ENCODE measurements at regions not wholly inside any gene's neighbourhood (a gene's known extent, or its start where the extent isn't known, plus 50 kb on each side); places are given as distances from the start of the nearest gene placed in this dataset.

DNA sequence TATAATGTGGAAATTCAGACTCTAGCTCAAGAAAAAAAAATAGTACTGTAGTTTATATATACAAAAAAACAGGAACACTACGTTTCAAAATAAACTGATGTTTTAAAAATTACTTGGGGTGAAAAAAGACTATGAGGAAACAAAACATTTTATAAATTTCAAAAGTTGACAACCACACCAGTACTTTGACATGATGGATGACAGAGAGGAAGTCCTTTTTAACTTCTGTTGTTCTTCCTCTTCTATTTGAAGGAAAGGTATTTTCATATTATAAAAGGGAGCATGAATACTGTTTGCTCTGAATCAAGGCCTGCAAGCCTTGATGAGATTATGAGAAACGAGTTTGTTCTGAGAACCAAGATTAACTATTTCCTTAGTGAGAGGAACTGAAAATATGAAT is 456.9 kb downstream of the TAF11L14 start:
- no peaks in the 10 kb centered on the region for H4K20me1 ChIP-seq (ENCODE audit: control insufficient read depth, extremely low read depth, insufficient read depth, low read length)
- H3K9ac ChIP-seq (ENCODE audit: control insufficient read depth, extremely low read depth, insufficient read depth, low read length) = no peak overlapping the region
- no peak overlapping the region for H3K27ac ChIP-seq (ENCODE audit: control insufficient read depth, insufficient read depth, low read length)
- no peaks in the 10 kb centered on the region for H3K9me3 ChIP-seq (ENCODE audit: control insufficient read depth, low read depth, low read length)
- H3K4me1 ChIP-seq (ENCODE audit: control insufficient read depth, extremely low read depth, insufficient read depth, low read length) = no peaks in the 10 kb centered on the region
- dilution Hi-C loops (cut with MboI; ENCODE audit: extremely low pct_ligation_motif_present, low sequenced_read_pairs) = no loop called here
- no peaks in the 10 kb centered on the region for H3K27me3 ChIP-seq (ENCODE audit: control insufficient read depth, extremely low read depth, insufficient read depth, low read length)
- H3K36me3 ChIP-seq (ENCODE audit: control insufficient read depth in 2 of 2, extremely low read depth in 1 of 2, insufficient read depth in 2 of 2, low read length in 2 of 2) = no peaks in the 10 kb centered on the region
- H2AFZ ChIP-seq (ENCODE audit: control insufficient read depth, low read length) = no peak overlapping the region
- TF ChIP-seq, protein P1, sequence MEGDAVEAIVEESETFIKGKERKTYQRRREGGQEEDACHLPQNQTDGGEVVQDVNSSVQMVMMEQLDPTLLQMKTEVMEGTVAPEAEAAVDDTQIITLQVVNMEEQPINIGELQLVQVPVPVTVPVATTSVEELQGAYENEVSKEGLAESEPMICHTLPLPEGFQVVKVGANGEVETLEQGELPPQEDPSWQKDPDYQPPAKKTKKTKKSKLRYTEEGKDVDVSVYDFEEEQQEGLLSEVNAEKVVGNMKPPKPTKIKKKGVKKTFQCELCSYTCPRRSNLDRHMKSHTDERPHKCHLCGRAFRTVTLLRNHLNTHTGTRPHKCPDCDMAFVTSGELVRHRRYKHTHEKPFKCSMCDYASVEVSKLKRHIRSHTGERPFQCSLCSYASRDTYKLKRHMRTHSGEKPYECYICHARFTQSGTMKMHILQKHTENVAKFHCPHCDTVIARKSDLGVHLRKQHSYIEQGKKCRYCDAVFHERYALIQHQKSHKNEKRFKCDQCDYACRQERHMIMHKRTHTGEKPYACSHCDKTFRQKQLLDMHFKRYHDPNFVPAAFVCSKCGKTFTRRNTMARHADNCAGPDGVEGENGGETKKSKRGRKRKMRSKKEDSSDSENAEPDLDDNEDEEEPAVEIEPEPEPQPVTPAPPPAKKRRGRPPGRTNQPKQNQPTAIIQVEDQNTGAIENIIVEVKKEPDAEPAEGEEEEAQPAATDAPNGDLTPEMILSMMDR (optimal IDR thresholded peaks at IDR 0.05 in 1 of 3, IDR thresholded peaks at IDR 0.05 in 1 of 3, conservative IDR thresholded peaks at IDR 0.05 in 1 of 3; ENCODE audit: extremely low read depth in 1 of 3, insufficient read depth in 2 of 3, low read length in 3 of 3) = no peak
- no peak for TF ChIP-seq EZH2 (IDR thresholded peaks at IDR 0.05; ENCODE audit: low read length)
- H3K4me2 ChIP-seq (ENCODE audit: control insufficient read depth, extremely low read depth, insufficient read depth, low read depth, low read length) = no peak overlapping the region
- H3K9me1 ChIP-seq (ENCODE audit: control insufficient read depth, extremely low read depth, insufficient read depth, low read length) = no peaks in the 10 kb centered on the region
- FAIRE-seq = no peak
- no peak for DNase-seq (ENCODE audit: low read depth, low spot score)
- H3K4me3 ChIP-seq (ENCODE audit: control insufficient read depth in 2 of 3, extremely low read depth in 1 of 3, insufficient read depth in 2 of 3, low read depth in 1 of 3, low read length in 3 of 3) = no peak overlapping the region
- no peaks in the 10 kb centered on the region for H3K79me2 ChIP-seq (ENCODE audit: control insufficient read depth, insufficient read depth, low read length)

DNA sequence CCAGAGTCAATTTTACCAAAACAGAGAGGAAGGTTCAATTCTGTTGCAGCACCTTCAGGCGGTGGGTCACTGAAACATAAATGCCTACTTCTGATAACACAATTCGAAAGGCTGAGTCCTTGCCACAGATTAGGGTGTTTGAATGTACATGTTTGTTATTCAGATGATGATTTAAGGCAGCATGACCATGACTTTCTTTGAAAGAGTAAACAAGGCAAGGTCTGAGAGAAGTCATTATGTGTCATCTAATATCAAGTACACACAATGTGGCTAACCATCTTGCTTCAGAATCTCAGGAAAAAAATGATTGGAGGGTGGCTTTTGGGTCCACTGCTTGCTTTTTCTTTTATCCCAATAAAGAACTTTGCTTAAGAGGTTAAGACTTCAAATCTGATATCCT is 457.5 kb downstream of the TAF11L14 start:
- DNase-seq (ENCODE audit: low read depth, low spot score) (no peak), FAIRE-seq (no peak)
- Histone ChIP-seq H3K36me3 (ENCODE audit: control insufficient read depth in 2 of 2, extremely low read depth in 1 of 2, insufficient read depth in 2 of 2, low read length in 2 of 2) (no peaks in the 10 kb centered on the region), H3K4me3 (ENCODE audit: control insufficient read depth in 2 of 3, extremely low read depth in 1 of 3, insufficient read depth in 2 of 3, low read depth in 1 of 3, low read length in 3 of 3) (no peak overlapping the region), H3K27me3 (ENCODE audit: control insufficient read depth, extremely low read depth, insufficient read depth, low read length) (no peaks in the 10 kb centered on the region), H3K9me1 (ENCODE audit: control insufficient read depth, extremely low read depth, insufficient read depth, low read length) (no peaks in the 10 kb centered on the region), H3K9me3 (ENCODE audit: control insufficient read depth, low read depth, low read length) (no peaks in the 10 kb centered on the region), H3K4me1 (ENCODE audit: control insufficient read depth, extremely low read depth, insufficient read depth, low read length) (no peaks in the 10 kb centered on the region), H4K20me1 (ENCODE audit: control insufficient read depth, extremely low read depth, insufficient read depth, low read length) (no peaks in the 10 kb centered on the region), H3K79me2 (ENCODE audit: control insufficient read depth, insufficient read depth, low read length) (no peaks in the 10 kb centered on the region), H3K9ac (ENCODE audit: control insufficient read depth, extremely low read depth, insufficient read depth, low read length) (no peak overlapping the region), H3K4me2 (ENCODE audit: control insufficient read depth, extremely low read depth, insufficient read depth, low read depth, low read length) (no peak overlapping the region), H3K27ac (ENCODE audit: control insufficient read depth, insufficient read depth, low read length) (no peak overlapping the region), H2AFZ (ENCODE audit: control insufficient read depth, low read length) (no peak overlapping the region)
- dilution Hi-C loops (cut with MboI; ENCODE audit: extremely low pct_ligation_motif_present, low sequenced_read_pairs) = no loop called here
- TF ChIP-seq, protein P1 (optimal IDR thresholded peaks at IDR 0.05 in 1 of 3, IDR thresholded peaks at IDR 0.05 in 1 of 3, conservative IDR thresholded peaks at IDR 0.05 in 1 of 3; ENCODE audit: extremely low read depth in 1 of 3, insufficient read depth in 2 of 3, low read length in 3 of 3) = no peak
- TF ChIP-seq EZH2 (IDR thresholded peaks at IDR 0.05; ENCODE audit: low read length) = no peak
